Neural progenitor cell (in vitro differentiated cells): ENCODE measurements at regions not wholly inside any gene's neighbourhood (a gene's known extent, or its start where the extent isn't known, plus 50 kb on each side); places are given as distances from the start of the nearest gene placed in this dataset.

ENCODE experiments used
- DNase-seq: peaks from one replicate; pipeline ENCODE4 v3.0.0-alpha.2; 2016; ENCODE audit warnings: low spot score
- H2AFZ ChIP-seq: fragments of 200-600 bp; sonication (generic); replicated peaks from 2 replicates; pipeline ENCODE4 v1.6.1; 2016; ENCODE audit warnings: antibody characterized with exemption
- H3F3A ChIP-seq: fragments of 200-600 bp; sonication (generic); 2 replicates; pipeline ENCODE4 v1.6.1; 2016; ENCODE audit warnings: antibody characterized with exemption, low read depth
- H3K27ac ChIP-seq: fragments of 200-600 bp; sonication (generic); 2 replicates; pipeline ENCODE4 v1.5.1; 2016; ENCODE audit warnings: mild to moderate bottlenecking
- H3K27me3 ChIP-seq: fragments of 200-600 bp; sonication (generic); 2 replicates; pipeline ENCODE4 v1.6.1; 2016; ENCODE audit warnings: mild to moderate bottlenecking, moderate library complexity
- H3K36me3 ChIP-seq: fragments of 200-600 bp; sonication (generic); 2 replicates; pipeline ENCODE4 v1.5.1; 2016
- H3K4me1 ChIP-seq: fragments of 200-600 bp; sonication (generic); 2 replicates; pipeline ENCODE4 v1.6.1; 2016; ENCODE audit warnings: mixed run types
- H3K4me2 ChIP-seq: fragments of 200-600 bp; sonication (generic); 2 replicates; pipeline ENCODE4 v1.6.1; 2016
- H3K4me3 ChIP-seq: fragments of 200-600 bp; sonication (generic); 2 replicates; pipeline ENCODE4 v1.5.1; 2016
- H3K79me2 ChIP-seq: fragments of 200-600 bp; sonication (generic); 2 replicates; pipeline ENCODE4 v1.6.1; 2016; ENCODE audit warnings: low read depth
- H3K9ac ChIP-seq: fragments of 200-600 bp; sonication (generic); 2 replicates; pipeline ENCODE4 v1.6.1; 2016
- H3K9me3 ChIP-seq: fragments of 200-600 bp; sonication (generic); 2 replicates; pipeline ENCODE4 v1.5.1; 2016; ENCODE audit warnings: low read depth
- H4K20me1 ChIP-seq: fragments of 200-600 bp; sonication (generic); 2 replicates; pipeline ENCODE4 v1.6.1; 2016; ENCODE audit warnings: low read depth
- H3K27ac Mint-ChIP-seq: 3 replicates; pipeline ENCODE4 v1.8.0; 2021; ENCODE audit warnings: mixed read lengths
- H3K27me3 Mint-ChIP-seq: 2 replicates; pipeline ENCODE4 v1.8.0; 2022; ENCODE audit warnings: low read depth, mild to moderate bottlenecking, inconsistent platforms, moderate library complexity, mixed read lengths; ENCODE audit not compliant: insufficient read depth
- H3K36me3 Mint-ChIP-seq: 3 replicates; pipeline ENCODE4 v1.8.0; 2021; ENCODE audit warnings: mixed read lengths
- H3K4me1 Mint-ChIP-seq: 3 replicates; pipeline ENCODE4 v1.8.0; 2021; ENCODE audit warnings: mixed read lengths
- H3K4me3 Mint-ChIP-seq: 3 replicates; pipeline ENCODE4 v1.8.0; 2021; ENCODE audit warnings: mild to moderate bottlenecking, moderate library complexity, mixed read lengths
- H3K9me3 Mint-ChIP-seq: 3 replicates; pipeline ENCODE4 v1.8.0; 2020; ENCODE audit warnings: mixed read lengths
- EZH2 ChIP-seq: fragments of 200-600 bp; sonication (generic); IDR thresholded peaks from 2 replicates; pipeline ENCODE4 v1.6.1; 2017; ENCODE audit warnings: antibody characterized with exemption, mild to moderate bottlenecking, moderate library complexity
- EZH2phosphoT487 ChIP-seq: fragments of 200-600 bp; sonication (generic); IDR thresholded peaks from 2 replicates; pipeline ENCODE4 v1.6.1; 2017; ENCODE audit warnings: antibody characterized with exemption
- TF ChIP-seq, protein P1 (sequence below): fragments of 200-600 bp; sonication (generic); IDR thresholded peaks from 2 replicates; pipeline ENCODE4 v1.5.1; 2017; ENCODE audit warnings: antibody characterized with exemption, mild to moderate bottlenecking

DNA sequence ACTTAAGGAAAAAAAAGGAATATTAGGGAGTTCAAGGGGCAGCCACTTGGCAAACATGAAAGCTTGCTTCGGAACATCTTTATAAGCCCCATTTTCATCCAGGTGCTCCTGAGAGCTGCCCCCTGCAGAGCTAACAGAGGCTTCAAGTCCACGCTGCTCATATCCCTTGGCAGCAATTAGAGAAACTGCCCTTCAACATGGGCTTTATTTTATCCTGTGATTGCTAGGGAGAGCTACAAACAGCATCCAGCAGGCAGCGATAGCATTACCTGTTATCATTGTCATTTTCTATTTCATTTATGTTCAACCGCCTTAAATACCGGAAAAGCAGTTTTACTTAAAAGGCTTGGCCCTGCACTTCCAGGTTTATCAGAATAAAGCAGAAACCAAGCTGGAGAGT, 68.4 kb upstream of the MCTP2 start:
- Histone ChIP-seq H4K20me1 (no peaks in the 10 kb centered on the region), H3K9me3 (no peaks in the 10 kb centered on the region), H3F3A (no peaks in the 10 kb centered on the region), H3K4me2 (no peak overlapping the region), H2AFZ (no peak overlapping the region), H3K4me3 (no peak overlapping the region), H3K9ac (no peak overlapping the region), H3K27ac (no peak overlapping the region), H3K36me3 (no peaks in the 10 kb centered on the region), H3K27me3 (no peaks in the 10 kb centered on the region), H3K4me1 (no peaks in the 10 kb centered on the region), H3K79me2 (no peaks in the 10 kb centered on the region)
- Mint-ChIP-seq H3K9me3 (peaks cover 2% of the 10 kb centered on the region), H3K27me3 (no peaks in the 10 kb centered on the region), H3K4me1 (peaks cover 2% of the 10 kb centered on the region), H3K36me3 (no peaks in the 10 kb centered on the region), H3K4me3 (no peak overlapping the region), H3K27ac (no peak overlapping the region)
- no peak for DNase-seq
- TF ChIP-seq EZH2 (no peak), EZH2phosphoT487 (no peak)
- TF ChIP-seq, protein P1, sequence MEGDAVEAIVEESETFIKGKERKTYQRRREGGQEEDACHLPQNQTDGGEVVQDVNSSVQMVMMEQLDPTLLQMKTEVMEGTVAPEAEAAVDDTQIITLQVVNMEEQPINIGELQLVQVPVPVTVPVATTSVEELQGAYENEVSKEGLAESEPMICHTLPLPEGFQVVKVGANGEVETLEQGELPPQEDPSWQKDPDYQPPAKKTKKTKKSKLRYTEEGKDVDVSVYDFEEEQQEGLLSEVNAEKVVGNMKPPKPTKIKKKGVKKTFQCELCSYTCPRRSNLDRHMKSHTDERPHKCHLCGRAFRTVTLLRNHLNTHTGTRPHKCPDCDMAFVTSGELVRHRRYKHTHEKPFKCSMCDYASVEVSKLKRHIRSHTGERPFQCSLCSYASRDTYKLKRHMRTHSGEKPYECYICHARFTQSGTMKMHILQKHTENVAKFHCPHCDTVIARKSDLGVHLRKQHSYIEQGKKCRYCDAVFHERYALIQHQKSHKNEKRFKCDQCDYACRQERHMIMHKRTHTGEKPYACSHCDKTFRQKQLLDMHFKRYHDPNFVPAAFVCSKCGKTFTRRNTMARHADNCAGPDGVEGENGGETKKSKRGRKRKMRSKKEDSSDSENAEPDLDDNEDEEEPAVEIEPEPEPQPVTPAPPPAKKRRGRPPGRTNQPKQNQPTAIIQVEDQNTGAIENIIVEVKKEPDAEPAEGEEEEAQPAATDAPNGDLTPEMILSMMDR: no peak

GRCh38 chr15:94154255-94154654, 77.1 kb upstream of the MCTP2 start:
- H3K9me3 ChIP-seq: no peaks in the 10 kb centered on the region
- Mint-ChIP-seq H3K9me3 (no peaks in the 10 kb centered on the region), H3K27ac (no peak overlapping the region), H3K4me3 (no peak overlapping the region), H3K27me3 (peaks cover 4% of the 10 kb centered on the region), H3K4me1 (no peaks in the 10 kb centered on the region), H3K36me3 (no peaks in the 10 kb centered on the region)
- no peaks in the 10 kb centered on the region for H3K36me3 ChIP-seq
- TF ChIP-seq EZH2phosphoT487: no peak
- TF ChIP-seq, protein P1: peak; percentile 29
- H3F3A ChIP-seq: no peaks in the 10 kb centered on the region
- H3K27me3 ChIP-seq: no peaks in the 10 kb centered on the region
- H4K20me1 ChIP-seq: no peaks in the 10 kb centered on the region
- H2AFZ ChIP-seq: no peak overlapping the region
- no peak overlapping the region for H3K27ac ChIP-seq
- no peaks in the 10 kb centered on the region for H3K79me2 ChIP-seq
- no peaks in the 10 kb centered on the region for H3K4me1 ChIP-seq
- H3K9ac ChIP-seq: no peak overlapping the region
- no peak overlapping the region for H3K4me2 ChIP-seq
- DNase-seq: no peak
- no peak overlapping the region for H3K4me3 ChIP-seq

DNA sequence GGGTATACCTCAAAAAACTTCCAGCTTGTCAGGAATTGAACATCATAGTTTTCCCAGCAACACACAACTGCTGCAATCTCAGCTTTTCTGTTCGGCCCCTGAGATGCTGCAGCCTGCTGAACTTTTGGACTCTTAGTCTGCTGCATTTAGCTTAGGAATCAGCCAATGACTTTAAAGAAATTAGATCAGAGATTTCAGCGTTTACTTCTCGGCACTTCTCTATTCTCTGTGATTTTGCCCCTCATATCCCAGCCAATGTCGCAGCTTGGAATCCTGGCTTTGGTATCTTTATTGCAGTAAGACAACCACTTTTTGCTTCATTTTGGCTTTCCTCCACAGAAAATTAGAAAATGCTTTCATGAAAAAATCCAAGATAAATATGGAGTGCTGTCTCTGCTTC, 86.3 kb upstream of the MCTP2 start:
- H3K4me3 ChIP-seq: no peak overlapping the region
- no peaks in the 10 kb centered on the region for H3K9me3 ChIP-seq
- no peak overlapping the region for H3K27ac ChIP-seq
- no peaks in the 10 kb centered on the region for H3F3A ChIP-seq
- H3K4me1 ChIP-seq: no peaks in the 10 kb centered on the region
- no peak overlapping the region for H3K27ac Mint-ChIP-seq
- no peak overlapping the region for H3K4me2 ChIP-seq
- H3K4me3 Mint-ChIP-seq: no peak overlapping the region
- H3K79me2 ChIP-seq: no peaks in the 10 kb centered on the region
- peaks cover 2% of the 10 kb centered on the region for H3K27me3 Mint-ChIP-seq
- no peak overlapping the region for H3K9ac ChIP-seq
- H3K9me3 Mint-ChIP-seq: peaks cover 2% of the 10 kb centered on the region
- no peaks in the 10 kb centered on the region for H3K36me3 Mint-ChIP-seq
- H4K20me1 ChIP-seq: no peaks in the 10 kb centered on the region
- no peak for DNase-seq
- TF ChIP-seq EZH2 (no peak), EZH2phosphoT487 (no peak)
- TF ChIP-seq, protein P1: no peak
- peak overlapping the region; percentile 83 for H2AFZ ChIP-seq
- H3K27me3 ChIP-seq: no peaks in the 10 kb centered on the region
- no peaks in the 10 kb centered on the region for H3K4me1 Mint-ChIP-seq
- H3K36me3 ChIP-seq: no peaks in the 10 kb centered on the region

DNA sequence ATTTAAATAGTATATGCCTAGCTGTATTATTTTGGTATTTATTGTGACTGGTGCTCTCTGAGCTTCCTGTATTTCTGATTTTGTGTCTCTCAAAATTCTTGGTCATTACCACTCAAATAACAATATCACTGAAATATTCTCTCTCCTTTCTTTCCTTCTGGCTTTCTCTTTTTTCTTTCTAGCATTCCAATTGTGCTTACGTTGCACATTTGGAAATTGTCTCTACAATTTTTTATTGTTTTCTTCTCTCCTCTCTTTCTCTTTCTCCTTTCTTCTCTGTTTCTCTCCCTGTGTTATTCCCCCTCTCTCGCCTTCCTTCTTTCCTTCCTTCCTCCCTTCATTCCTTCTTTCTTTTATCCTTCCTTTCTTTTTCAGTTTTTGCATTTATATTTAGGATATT, 89.6 kb upstream of the MCTP2 start:
- no peak overlapping the region for H3K4me3 Mint-ChIP-seq
- no peaks in the 10 kb centered on the region for H3K4me1 Mint-ChIP-seq
- TF ChIP-seq EZH2phosphoT487 (no peak), EZH2 (no peak)
- TF ChIP-seq, protein P1: no peak
- Histone ChIP-seq H3K4me2 (no peak overlapping the region), H4K20me1 (no peaks in the 10 kb centered on the region), H3K9ac (no peak overlapping the region), H3K79me2 (no peaks in the 10 kb centered on the region), H3K27ac (no peak overlapping the region), H3K4me1 (no peaks in the 10 kb centered on the region), H3K36me3 (no peaks in the 10 kb centered on the region), H3K4me3 (no peak overlapping the region), H2AFZ (no peak overlapping the region), H3F3A (no peaks in the 10 kb centered on the region), H3K27me3 (peaks cover 18% of the 10 kb centered on the region), H3K9me3 (no peaks in the 10 kb centered on the region)
- no peak overlapping the region for H3K27ac Mint-ChIP-seq
- H3K9me3 Mint-ChIP-seq: peaks cover 2% of the 10 kb centered on the region
- H3K27me3 Mint-ChIP-seq: peaks cover 2% of the 10 kb centered on the region
- no peak for DNase-seq
- H3K36me3 Mint-ChIP-seq: no peaks in the 10 kb centered on the region
